Calu3 (cell line): ENCODE measurements at regions not wholly inside any gene's neighbourhood (a gene's known extent, or its start where the extent isn't known, plus 50 kb on each side); places are given as distances from the start of the nearest gene placed in this dataset.

Source experiments
- BruUV-seq: library from RNA; stranded (reverse); fragments of 400-500 nt; replicated peaks from 2 replicates; lab custom pipeline; 2021; lab: Mats Ljungman, UMichigan
- CTCF ChIA-PET: fragments of 300-600 bp; sonication (Branson Sonifier 250); formaldehyde crosslinking; loops from one replicate; lab custom pipeline; 2022; ENCODE audit warnings: antibody characterized with exemption; lab: Charles Lee
- DNase-seq: peaks from one replicate; pipeline ENCODE4 v3.0.0; 2022
- H3K27ac Mint-ChIP-seq: one replicate; pipeline ENCODE4 v1.8.0; 2022; ENCODE audit warnings: mixed read lengths; ENCODE audit not compliant: unreplicated experiment
- H3K27me3 Mint-ChIP-seq: one replicate; pipeline ENCODE4 v1.8.0; 2022; ENCODE audit warnings: mixed read lengths; ENCODE audit not compliant: unreplicated experiment
- H3K36me3 Mint-ChIP-seq: one replicate; pipeline ENCODE4 v1.8.0; 2022; ENCODE audit warnings: mild to moderate bottlenecking, moderate library complexity, mixed read lengths; ENCODE audit not compliant: insufficient read depth, unreplicated experiment
- H3K4me1 Mint-ChIP-seq: one replicate; pipeline ENCODE4 v1.8.0; 2022; ENCODE audit warnings: mild to moderate bottlenecking, low read depth, mixed read lengths; ENCODE audit not compliant: unreplicated experiment
- H3K4me3 Mint-ChIP-seq: one replicate; pipeline ENCODE4 v1.8.0; 2022; ENCODE audit warnings: mild to moderate bottlenecking, low read depth, moderate library complexity, mixed read lengths; ENCODE audit not compliant: unreplicated experiment
- H3K9me3 Mint-ChIP-seq: one replicate; pipeline ENCODE4 v1.8.0; 2022; ENCODE audit warnings: low read depth, mixed read lengths; ENCODE audit not compliant: unreplicated experiment
- intact Hi-C: fragments of 100-400 bp; cut with micrococcal nuclease; formaldehyde crosslinking; loops from one replicate; pipeline ENCODE4 v1.10.0; 2022; ENCODE audit not compliant: unreplicated experiment
- TF ChIP-seq, protein P1 (sequence below): fragments of 200-600 bp; IDR thresholded peaks from one replicate; pipeline ENCODE4 v1.8.0; 2022; ENCODE audit warnings: antibody characterized with exemption; ENCODE audit not compliant: unreplicated experiment

- Mint-ChIP-seq H3K27me3 (peaks cover 48% of the 10 kb centered on the region), H3K27ac (no peak overlapping the region), H3K36me3 (no peaks in the 10 kb centered on the region), H3K4me3 (no peak overlapping the region), H3K9me3 (no peaks in the 10 kb centered on the region), H3K4me1 (no peaks in the 10 kb centered on the region)
- no peak for DNase-seq
- TF ChIP-seq, protein P1, sequence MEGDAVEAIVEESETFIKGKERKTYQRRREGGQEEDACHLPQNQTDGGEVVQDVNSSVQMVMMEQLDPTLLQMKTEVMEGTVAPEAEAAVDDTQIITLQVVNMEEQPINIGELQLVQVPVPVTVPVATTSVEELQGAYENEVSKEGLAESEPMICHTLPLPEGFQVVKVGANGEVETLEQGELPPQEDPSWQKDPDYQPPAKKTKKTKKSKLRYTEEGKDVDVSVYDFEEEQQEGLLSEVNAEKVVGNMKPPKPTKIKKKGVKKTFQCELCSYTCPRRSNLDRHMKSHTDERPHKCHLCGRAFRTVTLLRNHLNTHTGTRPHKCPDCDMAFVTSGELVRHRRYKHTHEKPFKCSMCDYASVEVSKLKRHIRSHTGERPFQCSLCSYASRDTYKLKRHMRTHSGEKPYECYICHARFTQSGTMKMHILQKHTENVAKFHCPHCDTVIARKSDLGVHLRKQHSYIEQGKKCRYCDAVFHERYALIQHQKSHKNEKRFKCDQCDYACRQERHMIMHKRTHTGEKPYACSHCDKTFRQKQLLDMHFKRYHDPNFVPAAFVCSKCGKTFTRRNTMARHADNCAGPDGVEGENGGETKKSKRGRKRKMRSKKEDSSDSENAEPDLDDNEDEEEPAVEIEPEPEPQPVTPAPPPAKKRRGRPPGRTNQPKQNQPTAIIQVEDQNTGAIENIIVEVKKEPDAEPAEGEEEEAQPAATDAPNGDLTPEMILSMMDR = no peak
- intact Hi-C loops = no loop called here
- CTCF ChIA-PET = no interaction called here
- no TSS peak for BruUV-seq
Observed at GRCh38 chr14:105860615-105861580, 334.5 kb downstream of the TMEM121 start.

GRCh38 chr14:105861985-105862465 lies 335.6 kb downstream of the TMEM121 start:
- CTCF ChIA-PET = no interaction called here
- no TSS peak for BruUV-seq
- H3K36me3 Mint-ChIP-seq = no peaks in the 10 kb centered on the region
- intact Hi-C loops = no loop called here
- H3K4me3 Mint-ChIP-seq = no peak overlapping the region
- no peak overlapping the region for H3K27ac Mint-ChIP-seq
- H3K27me3 Mint-ChIP-seq = peaks cover 43% of the 10 kb centered on the region
- H3K9me3 Mint-ChIP-seq = no peaks in the 10 kb centered on the region
- TF ChIP-seq, protein P1 = no peak
- no peak for DNase-seq
- no peaks in the 10 kb centered on the region for H3K4me1 Mint-ChIP-seq

DNA sequence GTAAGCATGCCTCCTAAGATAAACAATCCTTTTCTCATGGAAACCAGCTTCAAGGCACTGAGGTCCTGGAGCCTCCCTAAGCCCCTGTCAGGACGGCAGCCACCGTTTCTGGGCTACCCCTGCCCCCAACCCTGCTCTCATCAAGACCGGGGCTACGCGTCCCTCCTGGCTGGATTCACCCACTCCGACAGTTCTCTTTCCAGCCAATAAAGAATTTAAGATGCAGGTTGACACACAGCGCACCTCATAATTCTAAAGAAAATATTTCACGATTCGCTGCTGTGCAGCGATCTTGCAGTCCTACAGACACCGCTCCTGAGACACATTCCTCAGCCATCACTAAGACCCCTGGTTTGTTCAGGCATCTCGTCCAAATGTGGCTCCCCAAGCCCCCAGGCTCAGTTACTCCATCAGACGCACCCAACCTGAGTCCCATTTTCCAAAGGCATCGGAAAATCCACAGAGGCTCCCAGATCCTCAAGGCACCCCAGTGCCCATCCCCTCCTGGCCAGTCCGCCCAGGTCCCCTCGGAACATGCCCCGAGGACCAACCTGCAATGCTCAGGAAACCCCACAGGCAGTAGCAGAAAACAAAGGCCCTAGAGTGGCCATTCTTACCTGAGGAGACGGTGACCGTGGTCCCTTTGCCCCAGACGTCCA lies 336.3 kb downstream of the TMEM121 start:
- no peaks in the 10 kb centered on the region for H3K9me3 Mint-ChIP-seq
- no TSS peak for BruUV-seq
- no peak overlapping the region for H3K4me3 Mint-ChIP-seq
- no peak overlapping the region for H3K27ac Mint-ChIP-seq
- CTCF ChIA-PET = no interaction called here
- H3K36me3 Mint-ChIP-seq = no peaks in the 10 kb centered on the region
- TF ChIP-seq, protein P1 = no peak
- intact Hi-C loops = no loop called here
- peaks cover 43% of the 10 kb centered on the region for H3K27me3 Mint-ChIP-seq
- no peak for DNase-seq
- no peaks in the 10 kb centered on the region for H3K4me1 Mint-ChIP-seq

- no peak for DNase-seq
- TF ChIP-seq, protein P1 = no peak
- CTCF ChIA-PET = no interaction called here
- Mint-ChIP-seq H3K4me1 (no peaks in the 10 kb centered on the region), H3K9me3 (no peaks in the 10 kb centered on the region), H3K4me3 (no peak overlapping the region), H3K27ac (no peak overlapping the region), H3K27me3 (peaks cover 43% of the 10 kb centered on the region), H3K36me3 (no peaks in the 10 kb centered on the region)
- no TSS peak for BruUV-seq
- intact Hi-C loops = no loop called here
Observed at GRCh38 chr14:105863296-105864108, 337.1 kb downstream of the TMEM121 start.
